Thymus (tissue), 11 donors: ENCODE measurements at regions not wholly inside any gene's neighbourhood (a gene's known extent, or its start where the extent isn't known, plus 50 kb on each side); places are given as distances from the start of the nearest gene placed in this dataset.

Experiments used
- DNase-seq, 9 donors: peaks; one replicate each; pipeline ENCODE4 v3.0.0-alpha.2; 2013; ENCODE audit warnings: low spot score in 9 of 9, low read depth in 6 of 9, missing footprints in 1 of 9
- H3K27ac ChIP-seq, 2 donors: one replicate each; pipeline ENCODE4 v1.5.1; 2013; ENCODE audit warnings: control low read depth in 1 of 2, low read depth in 1 of 2, low read length in 1 of 2, mild to moderate bottlenecking in 1 of 2, moderate library complexity in 1 of 2
- H3K27me3 ChIP-seq, 2 donors: one replicate each; pipeline ENCODE4 v1.5.1; 2013; ENCODE audit warnings: low read length in 1 of 2; ENCODE audit not compliant: control insufficient read depth in 2 of 2, insufficient read depth in 1 of 2
- H3K36me3 ChIP-seq, 2 donors: one replicate each; pipeline ENCODE4 v1.5.1; 2013; ENCODE audit warnings: low read length in 1 of 2, mild to moderate bottlenecking in 1 of 2, moderate library complexity in 1 of 2; ENCODE audit not compliant: control insufficient read depth in 2 of 2, insufficient read depth in 2 of 2
- H3K4me1 ChIP-seq, 2 donors: one replicate each; pipeline ENCODE4 v1.5.1; 2013; ENCODE audit warnings: low read length in 2 of 2; ENCODE audit not compliant: control insufficient read depth in 2 of 2, insufficient read depth in 2 of 2
- H3K4me3 ChIP-seq, 2 donors: one replicate each; pipeline ENCODE4 v1.5.1; 2013; ENCODE audit warnings: low read length in 2 of 2, control low read depth in 1 of 2, mild to moderate bottlenecking in 1 of 2
- H3K9me3 ChIP-seq, 2 donors: one replicate each; pipeline ENCODE4 v1.5.1; 2013; ENCODE audit warnings: low read length in 1 of 2, mild to moderate bottlenecking in 1 of 2; ENCODE audit not compliant: control insufficient read depth in 2 of 2, insufficient read depth in 1 of 2
- WGBS: extraction: QIAGEN DNeasy Blood & Tissue Kit; methylation state at CpG from one replicate; pipeline ENCODE4 v1.1.7; 2013; 5-methylcytosine and 5-hydroxymethylcytosine counted together
- donor health status: healthy.

DNA sequence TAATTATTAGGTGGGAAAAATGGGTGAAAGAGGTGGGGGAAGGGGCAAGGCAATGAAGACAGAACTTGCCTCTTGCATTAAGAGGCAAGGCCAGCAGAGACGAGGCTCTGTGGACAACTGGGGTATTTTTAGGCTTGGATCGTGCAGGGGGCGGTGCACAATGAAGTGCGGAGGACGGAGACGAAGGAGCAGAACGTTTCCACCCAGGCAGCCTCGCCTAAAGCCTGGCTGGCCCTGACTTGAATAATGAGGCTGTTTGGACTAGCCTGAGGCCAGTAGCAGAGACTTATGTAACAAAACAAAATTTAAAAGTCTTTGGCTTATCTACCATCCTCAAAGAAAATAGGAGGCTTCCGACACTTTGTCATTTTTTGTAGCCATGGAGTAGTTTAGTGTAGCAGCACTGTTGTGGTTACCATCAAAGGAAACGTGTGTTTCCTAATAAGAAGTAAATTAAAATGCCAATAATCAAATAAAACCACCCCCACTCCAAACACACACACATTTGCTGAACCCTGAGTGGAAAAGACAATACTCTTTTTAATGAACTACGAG is 370.0 kb upstream of the CNR1 start:
- DNase-seq: no peak
- no peak overlapping the region for H3K4me3 ChIP-seq
- H3K4me1 ChIP-seq: no peaks in the 10 kb centered on the region
- H3K36me3 ChIP-seq: no peaks in the 10 kb centered on the region
- no peaks in the 10 kb centered on the region for H3K27me3 ChIP-seq
- no peak overlapping the region for H3K27ac ChIP-seq
- 23% methylated on average over 11 of the region's 11 CpGs for WGBS
- H3K9me3 ChIP-seq: no peaks in the 10 kb centered on the region

DNA sequence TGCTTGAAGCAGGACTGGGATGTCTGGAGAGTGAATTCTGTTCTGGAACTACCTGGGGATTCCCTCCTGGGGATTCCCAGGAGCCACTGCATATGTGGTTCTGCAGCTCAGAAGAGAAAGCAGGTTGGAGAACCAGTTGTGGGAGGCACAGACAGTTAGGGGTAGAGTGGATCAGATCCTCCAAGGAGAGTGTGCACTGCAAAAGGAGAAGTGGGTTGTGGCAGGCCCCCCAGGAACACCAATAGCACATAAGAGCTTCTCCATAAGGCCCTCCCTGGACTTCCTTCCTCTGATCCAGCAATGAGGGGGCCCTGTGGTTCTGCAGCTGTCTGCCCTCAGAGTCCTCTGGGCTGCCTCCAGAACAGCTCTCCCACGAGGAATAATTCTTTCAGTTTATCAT is 369.2 kb upstream of the CNR1 start:
- Histone ChIP-seq H3K27ac (no peak overlapping the region), H3K9me3 (no peaks in the 10 kb centered on the region), H3K27me3 (no peaks in the 10 kb centered on the region), H3K36me3 (no peaks in the 10 kb centered on the region), H3K4me1 (no peaks in the 10 kb centered on the region), H3K4me3 (no peak overlapping the region)
- peak in 1 of 9 donors; percentile 2 for DNase-seq
- 4% methylated on average over 1 of the region's 1 CpG for WGBS

DNA sequence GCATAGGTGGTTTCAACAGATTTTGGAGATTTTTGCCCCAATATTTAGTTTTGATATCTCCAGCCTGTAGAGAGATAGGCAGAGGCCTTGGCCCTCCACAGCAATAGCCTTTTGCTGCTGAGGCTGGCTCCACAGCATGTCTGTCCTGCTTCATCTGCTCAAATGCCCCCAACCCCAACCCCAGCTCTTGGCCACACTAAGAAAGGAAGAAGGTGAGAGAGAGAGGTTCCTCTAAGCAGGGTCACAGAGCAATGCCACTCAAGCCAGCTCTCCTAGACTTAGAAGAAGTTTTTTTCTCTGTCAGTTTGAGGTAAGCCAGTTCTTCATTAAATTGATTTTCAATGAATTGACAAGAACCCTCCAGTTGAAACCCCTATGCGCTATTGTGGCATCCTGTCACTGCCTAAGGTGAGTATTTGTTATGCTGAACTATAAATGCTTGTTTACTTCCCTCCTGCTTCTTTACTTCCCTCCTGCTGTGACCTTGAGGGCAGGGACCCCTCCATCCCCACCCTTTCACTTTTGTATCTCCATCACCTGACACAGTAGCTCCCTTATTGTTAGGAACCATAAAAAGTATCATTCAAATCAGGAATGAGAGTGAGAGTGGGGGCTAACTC is 366.2 kb upstream of the CNR1 start:
- H3K27ac ChIP-seq: no peak overlapping the region
- DNase-seq: no peak
- H3K4me3 ChIP-seq: no peak overlapping the region

DNA sequence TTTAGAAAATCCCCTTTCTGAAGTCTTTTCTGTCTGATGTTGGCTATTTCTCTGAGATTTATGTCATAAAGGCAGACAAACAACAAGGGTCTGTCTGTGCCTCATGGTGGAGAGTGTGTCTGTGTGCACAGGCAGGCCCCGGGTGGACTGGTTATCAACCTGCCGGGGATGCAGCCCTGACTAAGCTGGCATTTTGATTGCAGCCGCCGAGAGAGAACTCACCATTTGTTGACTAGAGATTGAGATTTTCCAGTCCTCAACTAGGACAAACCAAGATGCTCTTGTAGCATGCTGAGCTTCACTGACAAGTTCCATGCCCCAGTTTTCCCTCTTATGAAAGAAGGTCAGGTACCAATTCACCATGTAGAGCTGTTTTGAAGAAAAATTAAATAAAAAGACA is 363.6 kb upstream of the CNR1 start:
- no peaks in the 10 kb centered on the region for H3K4me1 ChIP-seq
- H3K27me3 ChIP-seq: no peaks in the 10 kb centered on the region
- no peaks in the 10 kb centered on the region for H3K9me3 ChIP-seq
- no peak overlapping the region for H3K27ac ChIP-seq
- WGBS: 95% methylated on average over 4 of the region's 4 CpGs
- H3K4me3 ChIP-seq: no peak overlapping the region
- no peak for DNase-seq
- no peaks in the 10 kb centered on the region for H3K36me3 ChIP-seq

More for the DNA sequence above, 366.2 kb upstream of the CNR1 start:
- no peaks in the 10 kb centered on the region for H3K36me3 ChIP-seq
- no peaks in the 10 kb centered on the region for H3K4me1 ChIP-seq
- no peaks in the 10 kb centered on the region for H3K9me3 ChIP-seq
- H3K27me3 ChIP-seq: no peaks in the 10 kb centered on the region
- WGBS: 94% methylated on average over 1 of the region's 1 CpG

DNA sequence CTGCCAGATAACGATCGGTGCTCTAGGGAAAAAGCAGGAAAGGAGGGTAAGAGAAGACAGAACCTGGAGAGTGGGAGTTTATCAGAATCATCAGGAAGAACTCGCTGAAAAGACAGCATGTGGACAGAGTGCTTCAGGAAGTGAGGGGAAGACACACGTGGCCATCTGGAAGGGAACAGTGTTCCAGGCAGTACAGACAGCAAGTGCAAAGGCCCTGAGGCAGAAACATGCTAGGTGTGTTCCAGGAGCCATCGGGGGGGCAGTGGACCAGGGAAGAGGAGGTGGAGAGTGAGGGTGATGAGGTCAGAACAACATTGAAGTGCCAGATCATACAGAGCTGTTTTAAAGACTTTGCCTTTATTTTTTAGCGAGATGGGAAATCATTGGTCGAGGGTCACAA is 354.3 kb upstream of the CNR1 start:
- H3K27ac ChIP-seq: no peak overlapping the region
- no peaks in the 10 kb centered on the region for H3K36me3 ChIP-seq
- H3K4me1 ChIP-seq: no peaks in the 10 kb centered on the region
- H3K27me3 ChIP-seq: no peaks in the 10 kb centered on the region
- no peak overlapping the region for H3K4me3 ChIP-seq
- no peaks in the 10 kb centered on the region for H3K9me3 ChIP-seq
- WGBS: 87% methylated on average over 7 of the region's 7 CpGs
- no peak for DNase-seq

DNA sequence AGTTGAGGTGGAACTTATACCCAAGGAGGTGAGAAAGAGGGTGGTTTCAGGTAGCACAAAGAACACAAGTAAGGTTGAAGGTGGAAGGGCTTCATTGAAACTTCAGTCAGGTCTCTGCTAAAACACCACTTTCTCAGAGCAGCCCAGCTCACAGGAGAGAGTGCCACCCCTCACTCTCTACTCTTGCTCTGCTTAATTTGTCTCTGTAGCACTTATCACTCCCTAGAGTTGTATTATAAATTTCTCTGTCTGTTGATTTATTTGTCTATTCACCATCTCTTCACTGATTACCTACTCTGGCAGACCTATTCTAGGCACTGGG is 353.8 kb upstream of the CNR1 start:
- H3K27me3 ChIP-seq: no peaks in the 10 kb centered on the region
- no peak for DNase-seq
- no peak overlapping the region for H3K4me3 ChIP-seq
- no peaks in the 10 kb centered on the region for H3K4me1 ChIP-seq
- no peaks in the 10 kb centered on the region for H3K9me3 ChIP-seq
- no peak overlapping the region for H3K27ac ChIP-seq
- no peaks in the 10 kb centered on the region for H3K36me3 ChIP-seq

DNA sequence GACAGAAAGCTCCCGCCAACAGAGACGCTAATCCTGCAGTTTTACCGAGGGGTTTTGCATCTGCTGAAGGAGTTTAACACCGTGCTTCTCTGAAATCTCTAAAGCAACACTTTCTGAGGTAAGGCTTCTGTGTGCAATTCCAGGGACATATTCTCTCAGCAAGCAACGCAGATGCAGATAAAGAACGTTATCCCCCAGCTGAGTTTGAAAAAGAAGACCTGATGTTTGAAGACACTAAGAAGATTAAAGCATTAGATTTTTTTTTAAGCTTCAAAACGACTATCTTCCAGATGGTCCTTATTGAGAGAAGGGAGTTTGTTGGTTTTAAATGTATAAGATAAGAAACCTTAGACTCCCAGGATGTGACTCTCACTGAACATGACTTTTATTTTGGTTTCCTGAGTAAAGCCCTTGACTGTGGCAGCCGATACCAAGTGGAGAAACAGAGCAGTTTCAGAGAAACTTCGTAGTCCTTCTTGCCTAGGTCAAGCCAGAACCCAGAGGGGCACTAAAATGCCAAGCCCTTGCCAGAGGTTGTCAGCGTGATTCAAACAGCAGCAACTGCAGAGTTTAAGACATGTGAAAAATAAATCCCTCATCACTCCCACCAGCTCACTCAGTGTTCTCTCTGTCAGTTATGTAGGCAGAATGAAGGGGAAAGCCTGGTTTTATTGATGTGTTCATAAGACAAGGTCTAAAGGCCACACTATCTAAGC is 353.3 kb upstream of the CNR1 start:
- no peak overlapping the region for H3K4me3 ChIP-seq
- no peaks in the 10 kb centered on the region for H3K4me1 ChIP-seq
- WGBS: 76% methylated on average over 10 of the region's 10 CpGs
- H3K36me3 ChIP-seq: no peaks in the 10 kb centered on the region
- no peak for DNase-seq
- H3K27ac ChIP-seq: no peak overlapping the region
- no peaks in the 10 kb centered on the region for H3K27me3 ChIP-seq
- no peaks in the 10 kb centered on the region for H3K9me3 ChIP-seq

DNA sequence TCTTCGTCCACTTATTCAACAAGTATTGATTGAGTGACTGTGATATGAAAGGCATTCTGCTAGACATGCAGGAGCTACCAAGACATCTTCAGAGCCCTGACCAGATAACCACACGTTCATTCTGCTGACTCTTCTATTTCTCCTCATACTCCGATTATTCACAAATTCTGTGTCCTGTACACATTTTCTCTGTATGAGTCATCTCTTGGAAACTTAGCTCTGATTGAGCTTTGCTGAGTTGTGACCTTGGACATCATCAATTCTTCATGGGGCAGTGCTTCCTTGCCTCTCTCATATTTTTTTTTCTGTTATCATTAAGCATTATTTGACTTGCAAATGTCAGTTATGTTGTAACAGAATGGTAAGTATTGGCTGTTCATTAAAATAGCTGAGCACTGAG is 351.6 kb upstream of the CNR1 start:
- DNase-seq: no peak
- Histone ChIP-seq H3K4me1 (no peaks in the 10 kb centered on the region), H3K9me3 (no peaks in the 10 kb centered on the region), H3K27ac (no peak overlapping the region), H3K4me3 (no peak overlapping the region), H3K27me3 (no peaks in the 10 kb centered on the region), H3K36me3 (no peaks in the 10 kb centered on the region)
- WGBS: 93% methylated on average over 3 of the region's 3 CpGs

DNA sequence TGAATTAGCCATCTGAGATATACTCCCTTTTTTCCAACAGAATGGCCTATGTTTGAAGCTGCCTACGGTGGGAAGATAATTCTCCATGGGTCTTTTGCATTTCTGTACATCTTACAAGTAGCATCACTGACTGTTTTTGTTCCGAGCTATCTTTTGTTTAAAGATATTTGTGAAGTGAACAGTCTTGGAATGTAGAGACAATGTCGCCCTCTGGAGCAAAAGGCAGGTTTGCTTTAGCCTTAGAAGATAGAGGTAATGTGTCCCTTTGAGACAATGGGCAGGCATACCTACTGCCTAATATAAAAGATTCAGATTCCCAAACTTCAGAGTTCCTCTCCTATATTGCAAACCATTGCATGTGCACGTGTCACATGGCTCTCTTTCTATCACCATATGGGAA is 347.8 kb upstream of the CNR1 start:
- no peaks in the 10 kb centered on the region for H3K9me3 ChIP-seq
- H3K36me3 ChIP-seq: no peaks in the 10 kb centered on the region
- no peaks in the 10 kb centered on the region for H3K4me1 ChIP-seq
- no peak for DNase-seq
- WGBS: 94% methylated on average over 4 of the region's 4 CpGs
- no peak overlapping the region for H3K27ac ChIP-seq
- H3K4me3 ChIP-seq: no peak overlapping the region
- no peaks in the 10 kb centered on the region for H3K27me3 ChIP-seq
